ENCODE measurements at regions not wholly inside any gene's neighbourhood (a gene's known extent, or its start where the extent isn't known, plus 50 kb on each side); places are given as distances from the start of the nearest gene placed in this dataset.

- Mint-ChIP-seq H3K4me3 (no peak overlapping the region), H3K27me3 (ENCODE audit: low read depth) (no peaks in the 10 kb centered on the region), H3K9me3 (peaks cover 0 to 12% of the 10 kb centered on the region in 2 experiments; a peak in 3 of 5 replicates), H3K4me1 (peaks cover 15 to 18% of the 10 kb centered on the region in 2 experiments), H3K36me3 (ENCODE audit: insufficient read depth in 1 of 3, low read depth in 3 of 3) (0 out of 7 replicates have a peak, but pooled peaks cover 0 to 9% (median 0%) of the 10 kb centered on the region in 3 experiments), H3K27ac (no peak overlapping the region)
- H4K20me1 ChIP-seq (ENCODE audit: control insufficient read depth, insufficient read depth, insufficient read length): no peaks in the 10 kb centered on the region
- H3K9ac ChIP-seq (ENCODE audit: extremely low read depth, insufficient read length, low read length): no peak overlapping the region
- H3K4me2 ChIP-seq (ENCODE audit: insufficient read depth, insufficient read length, low read length): no peak overlapping the region
- WGBS (ENCODE audit: extremely low coverage, insufficient read length, low lambda C conversion rate): no CpG with 5 or more reads among the region's 3 CpGs
- H4K91ac ChIP-seq (ENCODE audit: insufficient read length, low read depth, low read length): no peak overlapping the region
- no peaks in the 10 kb centered on the region for H3K4me1 ChIP-seq (ENCODE audit: insufficient read depth, low read length)
- H3K27ac ChIP-seq (ENCODE audit: insufficient read length, low read depth, low read length): no peak overlapping the region
- H3K23ac ChIP-seq (ENCODE audit: insufficient read length, low read depth, low read length): no peak overlapping the region
- no peak for TF ChIP-seq CTCF (conservative IDR thresholded peaks at IDR 0.05)
- no peaks in the 10 kb centered on the region for H3K23me2 ChIP-seq (ENCODE audit: insufficient read length, low read depth, low read length, poor library complexity, severe bottlenecking)
- H2BK15ac ChIP-seq (ENCODE audit: low read depth, low read length): no peak overlapping the region
- H2AFZ ChIP-seq (ENCODE audit: low read length): no peak overlapping the region
- H4K5ac ChIP-seq (ENCODE audit: insufficient read length, low read depth, low read length): no peak overlapping the region
- H2BK20ac ChIP-seq (ENCODE audit: low read depth, low read length, poor library complexity, severe bottlenecking): no peak overlapping the region
- no peak overlapping the region for H3T11ph ChIP-seq (ENCODE audit: low read length)
- no peaks in the 10 kb centered on the region for H3K79me2 ChIP-seq (ENCODE audit: insufficient read depth, low read length)
- H3K18ac ChIP-seq (ENCODE audit: insufficient read length, low read depth, low read length): no peak overlapping the region
- DNase-seq: no peak
- no peaks in the 10 kb centered on the region for H3K79me1 ChIP-seq (ENCODE audit: insufficient read depth, low read depth, low read length, poor library complexity, severe bottlenecking)
- no peaks in the 10 kb centered on the region for H3K27me3 ChIP-seq (ENCODE audit: insufficient read depth, low read length)
- no peak overlapping the region for H2AK5ac ChIP-seq (ENCODE audit: insufficient read length, low read length)
- no peak overlapping the region for H2BK12ac ChIP-seq (ENCODE audit: insufficient read length, low read depth, low read length)
- H3K9me3 ChIP-seq (ENCODE audit: control insufficient read depth, low read depth, low read length): no peaks in the 10 kb centered on the region
- H4K8ac ChIP-seq (replicated peaks; ENCODE audit: insufficient read length, low read depth, low read length): no peak overlapping the region
- H2BK5ac ChIP-seq (ENCODE audit: insufficient read length, low read length): no peak overlapping the region
- no peak overlapping the region for H3K14ac ChIP-seq (ENCODE audit: insufficient read depth, low read length)
- no peak overlapping the region for H3K4ac ChIP-seq (ENCODE audit: low read depth, low read length)
- H3K56ac ChIP-seq (ENCODE audit: insufficient read length, low read depth, low read length): no peak overlapping the region
- H2BK120ac ChIP-seq (ENCODE audit: low read depth, low read length, poor library complexity, severe bottlenecking): no peak overlapping the region
Measured at GRCh38 chr1:112231331-112231730, 164.7 kb upstream of the CTTNBP2NL start.

All from H9 (cell line).